Esophagus (tissue), 2 donors: ENCODE measurements at regions not wholly inside any gene's neighbourhood (a gene's known extent, or its start where the extent isn't known, plus 50 kb on each side); places are given as distances from the start of the nearest gene placed in this dataset.

Source experiments
- H3K27ac ChIP-seq, 2 donors: one replicate each; pipeline ENCODE4 v1.5.1; 2013; ENCODE audit warnings: low read depth in 2 of 2, mild to moderate bottlenecking in 2 of 2, inconsistent platforms in 1 of 2, low read length in 1 of 2, moderate library complexity in 1 of 2
- H3K27me3 ChIP-seq, 2 donors: one replicate each; pipeline ENCODE4 v1.6.1; 2013; ENCODE audit warnings: low read length in 2 of 2, control low read depth in 1 of 2, mild to moderate bottlenecking in 1 of 2; ENCODE audit not compliant: insufficient read depth in 2 of 2, control insufficient read depth in 1 of 2
- H3K36me3 ChIP-seq, 2 donors: one replicate each; pipeline ENCODE4 v1.6.1; 2013; ENCODE audit warnings: low read length in 1 of 2; ENCODE audit not compliant: control insufficient read depth in 2 of 2, insufficient read depth in 2 of 2
- H3K4me1 ChIP-seq, 2 donors: one replicate each; pipeline ENCODE4 v1.6.1; 2013; ENCODE audit warnings: low read length in 1 of 2; ENCODE audit not compliant: control insufficient read depth in 2 of 2, insufficient read depth in 2 of 2
- H3K4me3 ChIP-seq, 2 donors: one replicate each; pipeline ENCODE4 v1.5.1; 2013; ENCODE audit warnings: low read length in 2 of 2, mild to moderate bottlenecking in 2 of 2, low read depth in 1 of 2, moderate library complexity in 1 of 2
- H3K9me3 ChIP-seq, 2 donors: one replicate each; pipeline ENCODE4 v1.6.1; 2013; ENCODE audit warnings: mild to moderate bottlenecking in 2 of 2, low read depth in 1 of 2, low read length in 1 of 2, moderate library complexity in 1 of 2; ENCODE audit not compliant: control insufficient read depth in 2 of 2, insufficient read depth in 1 of 2
- WGBS, 2 donors: extraction: QIAGEN DNeasy Blood & Tissue Kit; methylation state at CpG; one replicate each; pipeline ENCODE4 v1.1.7; 2013; 5-methylcytosine and 5-hydroxymethylcytosine counted together
- donor health status: healthy with polysubstance abuse.
- donor health status: Bipolar disorder and iron deficiency.

GRCh38 chr2:136298631-136299030 lies 180.7 kb upstream of the CXCR4 start:
- H3K4me3 ChIP-seq, result no peak overlapping the region
- H3K36me3 ChIP-seq, result no peaks in the 10 kb centered on the region
- WGBS, 2 donors, result 91% methylated on average over 5 of the region's 5 CpGs
- H3K4me1 ChIP-seq, result no peaks in the 10 kb centered on the region
- no peak overlapping the region for H3K27ac ChIP-seq
- H3K9me3 ChIP-seq, result no peaks in the 10 kb centered on the region
- no peaks in the 10 kb centered on the region for H3K27me3 ChIP-seq

- no peak overlapping the region for H3K4me3 ChIP-seq
- H3K9me3 ChIP-seq, result no peaks in the 10 kb centered on the region
- H3K27me3 ChIP-seq, result no peaks in the 10 kb centered on the region
- WGBS, 2 donors, result 87 to 91% methylated on average over 4 of the region's 4 CpGs
- H3K27ac ChIP-seq, result no peak overlapping the region
- H3K4me1 ChIP-seq, result no peaks in the 10 kb centered on the region
- H3K36me3 ChIP-seq, result no peaks in the 10 kb centered on the region
Observed at GRCh38 chr2:136297994-136298393, 180.0 kb upstream of the CXCR4 start.

DNA sequence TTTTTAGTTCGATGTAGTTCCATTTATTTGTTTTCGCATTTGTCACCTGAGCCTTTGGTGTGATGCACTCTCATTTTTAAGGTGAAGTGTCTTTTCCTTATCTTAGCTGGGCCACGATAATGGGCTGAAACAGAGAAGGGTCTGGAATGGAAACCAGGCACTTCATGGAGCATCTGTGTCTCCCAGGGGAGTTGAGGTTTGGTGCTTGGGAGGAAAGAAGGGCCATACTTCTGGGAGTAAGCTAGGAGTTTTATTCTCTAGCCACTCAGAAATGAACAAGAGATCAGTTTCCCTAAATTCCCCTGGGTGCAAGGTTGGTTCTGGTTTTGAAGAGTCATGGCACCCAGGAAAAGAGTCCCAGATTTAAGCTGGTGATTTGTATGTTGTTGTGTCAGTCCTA lies 179.4 kb upstream of the CXCR4 start:
- H3K27ac ChIP-seq, result no peak overlapping the region
- H3K36me3 ChIP-seq, result no peaks in the 10 kb centered on the region
- 58 to 68% methylated on average over 3 of the region's 3 CpGs for WGBS, 2 donors
- H3K4me3 ChIP-seq, result no peak overlapping the region
- no peaks in the 10 kb centered on the region for H3K27me3 ChIP-seq
- H3K9me3 ChIP-seq, result no peaks in the 10 kb centered on the region
- no peaks in the 10 kb centered on the region for H3K4me1 ChIP-seq

GRCh38 chr2:136295168-136295567 lies 177.2 kb upstream of the CXCR4 start:
- Histone ChIP-seq H3K27me3 (no peaks in the 10 kb centered on the region), H3K36me3 (no peaks in the 10 kb centered on the region), H3K9me3 (no peaks in the 10 kb centered on the region), H3K4me1 (peaks cover 0 to 3% of the 10 kb centered on the region in 2 donors), H3K27ac (no peak overlapping the region), H3K4me3 (no peak overlapping the region)
- WGBS, 2 donors, result 76 to 82% methylated on average over 1 of the region's 1 CpG

GRCh38 chr2:136291871-136292270 lies 173.9 kb upstream of the CXCR4 start:
- H3K36me3 ChIP-seq, result no peaks in the 10 kb centered on the region
- 89 to 95% methylated on average over 4 of the region's 4 CpGs for WGBS, 2 donors

DNA sequence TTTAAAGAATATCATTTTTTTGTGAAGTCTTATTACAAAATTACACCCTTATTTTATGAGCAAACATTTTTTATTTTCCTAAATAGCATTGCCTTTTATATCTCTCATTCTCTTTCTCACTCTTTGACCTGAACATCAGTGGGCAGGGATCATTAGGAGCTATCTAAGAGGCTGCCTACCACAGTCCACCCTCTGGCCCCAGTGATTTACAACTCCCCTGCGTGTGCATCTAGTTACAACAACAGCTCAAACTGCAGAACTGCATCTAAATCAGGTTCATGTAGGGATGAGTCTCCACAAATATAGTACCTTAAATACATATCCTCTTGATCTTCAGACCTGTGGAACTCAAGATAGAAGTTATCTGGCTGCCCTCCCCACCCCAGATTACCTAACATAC lies 172.4 kb upstream of the CXCR4 start:
- 80 to 86% methylated on average over 1 of the region's 1 CpG for WGBS, 2 donors

More at GRCh38 chr2:136291871-136292270, 173.9 kb upstream of the CXCR4 start:
- H3K9me3 ChIP-seq, result no peaks in the 10 kb centered on the region
- H3K4me1 ChIP-seq, result peaks cover 0 to 3% of the 10 kb centered on the region in 2 donors
- no peaks in the 10 kb centered on the region for H3K27me3 ChIP-seq
- H3K4me3 ChIP-seq, result no peak overlapping the region
- H3K27ac ChIP-seq, result no peak overlapping the region

DNA sequence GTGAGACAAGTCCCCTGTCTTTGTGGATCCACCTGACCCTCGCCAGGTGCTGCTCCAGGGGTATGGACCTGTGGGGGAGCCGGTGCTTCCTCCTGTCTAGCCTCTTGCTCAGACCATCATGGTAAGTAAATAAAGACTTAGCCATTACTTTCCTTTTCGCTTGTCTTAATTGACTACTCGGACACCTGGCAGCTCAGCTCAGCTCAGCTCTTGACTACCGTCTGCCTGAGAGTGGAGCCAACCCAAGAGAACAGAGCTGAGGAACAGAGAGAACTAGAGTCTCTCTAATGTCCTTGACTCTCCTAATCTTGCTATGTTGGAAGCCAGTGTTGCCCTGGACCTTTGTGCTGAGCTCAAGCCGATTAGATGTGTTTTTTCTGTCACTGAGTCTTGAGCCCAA lies 170.3 kb upstream of the CXCR4 start:
- H3K27me3 ChIP-seq, result no peaks in the 10 kb centered on the region
- H3K4me3 ChIP-seq, result no peak overlapping the region
- H3K27ac ChIP-seq, result no peak overlapping the region
- H3K36me3 ChIP-seq, result no peaks in the 10 kb centered on the region
- 90 to 95% methylated on average over 6 of the region's 6 CpGs for WGBS, 2 donors
- H3K9me3 ChIP-seq, result no peaks in the 10 kb centered on the region
- peaks cover 0 to 3% of the 10 kb centered on the region in 2 donors for H3K4me1 ChIP-seq

More for the DNA sequence above, 172.4 kb upstream of the CXCR4 start:
- H3K27ac ChIP-seq, result no peak overlapping the region
- no peaks in the 10 kb centered on the region for H3K9me3 ChIP-seq
- no peaks in the 10 kb centered on the region for H3K36me3 ChIP-seq
- no peak overlapping the region for H3K4me3 ChIP-seq
- peaks cover 0 to 3% of the 10 kb centered on the region in 2 donors for H3K4me1 ChIP-seq
- no peaks in the 10 kb centered on the region for H3K27me3 ChIP-seq

DNA sequence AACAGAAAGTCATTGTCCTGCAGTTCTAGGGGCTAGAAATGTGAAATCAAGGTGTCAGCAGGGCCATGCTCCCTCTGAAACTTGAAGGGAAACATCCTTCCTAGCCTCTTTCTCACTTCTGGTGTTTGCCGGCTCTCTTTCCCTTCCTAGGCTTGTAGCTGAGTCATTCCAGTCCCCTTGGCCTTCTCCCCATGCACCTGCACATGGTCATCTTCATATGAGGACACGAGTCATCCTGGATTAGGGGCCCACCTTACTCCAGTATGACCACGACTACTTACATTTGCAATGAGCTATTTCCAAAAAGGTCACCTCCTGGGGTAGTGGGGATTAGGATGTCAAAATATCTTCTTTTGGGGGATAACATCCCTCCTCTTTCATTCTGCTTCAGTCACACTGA lies 168.5 kb upstream of the CXCR4 start:
- no peaks in the 10 kb centered on the region for H3K36me3 ChIP-seq
- WGBS, 2 donors, result 65 to 80% methylated on average over 3 of the region's 3 CpGs
- H3K4me3 ChIP-seq, result no peak overlapping the region
- H3K4me1 ChIP-seq, result peaks cover 0 to 3% of the 10 kb centered on the region in 2 donors
- no peaks in the 10 kb centered on the region for H3K27me3 ChIP-seq
- H3K9me3 ChIP-seq, result no peaks in the 10 kb centered on the region
- no peak overlapping the region for H3K27ac ChIP-seq

DNA sequence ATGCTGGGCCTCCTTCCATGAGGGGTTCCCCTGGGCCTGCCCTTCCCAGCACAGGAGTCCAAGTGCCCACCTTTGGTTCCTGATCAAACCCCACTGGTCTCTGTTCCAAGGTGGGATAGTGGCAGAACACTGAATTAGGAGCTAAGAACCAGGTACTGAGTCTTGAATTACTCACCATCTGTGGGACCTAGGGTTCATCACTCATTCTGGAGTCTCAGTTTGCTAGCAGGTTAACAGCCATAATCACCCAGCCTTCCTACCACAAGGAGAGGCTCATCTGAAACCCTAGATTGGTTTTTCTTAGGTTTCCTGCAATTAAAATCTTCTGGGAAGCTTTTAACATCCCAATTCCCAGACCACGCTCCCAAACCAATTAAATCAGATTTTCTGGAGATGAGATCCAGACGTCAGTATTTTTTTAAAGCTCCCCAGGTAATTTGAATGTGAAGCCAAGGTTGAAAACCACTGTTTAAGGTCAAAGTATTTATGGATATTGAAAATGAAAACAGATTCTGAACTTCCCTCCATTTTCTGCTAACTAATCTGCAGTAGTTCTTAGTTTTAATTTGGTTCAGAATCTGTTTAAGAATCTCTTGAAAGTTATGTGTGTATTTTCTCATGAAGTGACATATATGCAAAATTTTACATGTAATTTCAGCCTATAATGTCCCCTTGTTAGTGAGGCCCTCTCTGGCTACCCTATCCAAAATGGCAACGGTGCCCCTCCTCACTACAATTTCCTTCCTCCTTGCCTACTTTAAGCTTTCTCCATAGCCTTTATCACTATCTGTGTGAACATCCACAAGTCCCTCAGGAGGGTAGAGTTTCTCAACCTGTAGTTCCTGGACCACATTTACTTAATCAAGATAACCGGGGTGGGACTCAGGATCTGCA lies 166.5 kb upstream of the CXCR4 start:
- no peak overlapping the region for H3K4me3 ChIP-seq
- H3K27ac ChIP-seq, result no peak overlapping the region
- no peaks in the 10 kb centered on the region for H3K9me3 ChIP-seq
- H3K4me1 ChIP-seq, result no peaks in the 10 kb centered on the region
- WGBS, 2 donors, result 85 to 88% methylated on average over 4 of the region's 4 CpGs
- H3K27me3 ChIP-seq, result no peaks in the 10 kb centered on the region
- H3K36me3 ChIP-seq, result no peaks in the 10 kb centered on the region

- 73 to 79% methylated on average over 6 of the region's 6 CpGs for WGBS, 2 donors
- H3K9me3 ChIP-seq, result no peaks in the 10 kb centered on the region
- H3K4me3 ChIP-seq, result no peak overlapping the region
- H3K27ac ChIP-seq, result no peak overlapping the region
- H3K27me3 ChIP-seq, result no peaks in the 10 kb centered on the region
- H3K36me3 ChIP-seq, result no peaks in the 10 kb centered on the region
- no peaks in the 10 kb centered on the region for H3K4me1 ChIP-seq
Observed at GRCh38 chr2:136282251-136282650, 164.3 kb upstream of the CXCR4 start.
